ENCODE measurements at regions not wholly inside any gene's neighbourhood (a gene's known extent, or its start where the extent isn't known, plus 50 kb on each side); places are given as distances from the start of the nearest gene placed in this dataset.

- no peak for TF ChIP-seq POLR2AphosphoS5 (IDR thresholded peaks at IDR 0.05)
- no peak for TF ChIP-seq CTCF (IDR thresholded peaks at IDR 0.05)
- no peak for TF ChIP-seq POLR2A (IDR thresholded peaks at IDR 0.05)
Measured at GRCh38 chr2:206863716-206864115, 75.6 kb upstream of the CPO start.

Measured in stomach (tissue), 4 donors.